ENCODE measurements at regions not wholly inside any gene's neighbourhood (a gene's known extent, or its start where the extent isn't known, plus 50 kb on each side); places are given as distances from the start of the nearest gene placed in this dataset.

DNA sequence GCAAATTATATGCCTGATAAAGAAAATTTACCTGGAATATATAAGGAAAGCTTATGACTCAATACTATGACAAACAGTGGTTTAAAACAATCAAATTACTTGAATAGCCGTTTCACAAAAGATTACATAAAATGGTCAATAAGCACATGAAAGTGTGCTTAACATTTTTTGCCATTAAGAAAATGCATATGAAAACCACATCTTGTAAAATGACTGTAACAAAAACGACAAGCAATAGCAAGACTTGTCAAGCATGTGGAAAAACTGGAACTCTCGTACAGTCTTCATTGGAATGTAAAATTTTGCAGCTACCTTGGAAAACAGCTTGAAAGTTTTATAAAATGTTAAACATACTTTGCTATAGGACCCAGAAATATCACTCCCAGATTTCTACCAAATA, 1110.3 kb downstream of the NAALADL2 start (continued):
- TF ChIP-seq ZNF746 (CRISPR knock-in tag; IDR thresholded peaks at IDR 0.05) (no peak), NFYC (CRISPR knock-in tag; IDR thresholded peaks at IDR 0.05) (no peak), RAD51 (IDR thresholded peaks at IDR 0.05; ENCODE audit: borderline replicate concordance) (no peak), ZNF615 (CRISPR knock-in tag; IDR thresholded peaks at IDR 0.05; ENCODE audit: borderline replicate concordance) (no peak), ZNF317 (CRISPR knock-in tag; IDR thresholded peaks at IDR 0.05) (no peak), ZNF431 (CRISPR knock-in tag; IDR thresholded peaks at IDR 0.05; ENCODE audit: borderline replicate concordance, low read depth) (no peak), ZSCAN31 (CRISPR knock-in tag; IDR thresholded peaks at IDR 0.05; ENCODE audit: low read depth) (no peak)

GRCh38 chr3:175965036-175965435, 1105.9 kb downstream of the NAALADL2 start:
- no peak overlapping the region for H3K27ac ChIP-seq (ENCODE audit: extremely low read length, insufficient read depth, low read length)
- no peak for DNase-seq (ENCODE audit: low spot score)
- no TSS peak for BruUV-seq (replicated peaks)
- WGBS (ENCODE audit: low lambda C conversion rate), result 0% methylated on average over 1 of the region's 1 CpG
- intact Hi-C loops (cut with micrococcal nuclease; ENCODE audit: unreplicated experiment), result no loop called here
- H3K27me3 ChIP-seq (ENCODE audit: control insufficient read depth in 1 of 2, insufficient read depth in 2 of 2, low read length in 2 of 2), result no peaks in the 10 kb centered on the region; a peak in 1 of 5 replicates
- H3K9ac ChIP-seq (ENCODE audit: insufficient read depth, low read depth, low read length), result no peak overlapping the region
- in situ Hi-C loops (cut with HindIII; ENCODE audit: extremely low pct_ligation_motif_present, low pct_unique_long_range_greater_than_20kb), result no loop called here
- ATAC-seq, result no peak
- no peaks in the 10 kb centered on the region for H4K20me1 ChIP-seq (ENCODE audit: insufficient read depth, low read length)
- no peak overlapping the region for H3K4me3 ChIP-seq (replicated peaks in 1 of 3; ENCODE audit: insufficient read depth in 1 of 3, low read depth in 2 of 3, low read length in 3 of 3)
- H3K79me2 ChIP-seq (ENCODE audit: insufficient read depth, low read length), result no peaks in the 10 kb centered on the region
- no peaks in the 10 kb centered on the region for H3K36me3 ChIP-seq (replicated peaks in 1 of 2; ENCODE audit: control insufficient read depth in 1 of 2, insufficient read depth in 2 of 2, low read length in 2 of 2)
- no peak for FAIRE-seq
- CTCF ChIA-PET (ENCODE audit: low intra/inter-chr PET ratio, low total read pairs), result no interaction called here
- no peak overlapping the region for H2AFZ ChIP-seq (ENCODE audit: low read length)
- H3K4me1 ChIP-seq (ENCODE audit: insufficient read depth, low read length), result no peaks in the 10 kb centered on the region
- no peak overlapping the region for H3K4me2 ChIP-seq (ENCODE audit: low read depth, low read length)
- POLR2A ChIA-PET, result no interaction called here
- peaks cover 77% of the 10 kb centered on the region for H3K9me3 ChIP-seq (ENCODE audit: low read length)
- TF ChIP-seq ZNF607 (CRISPR knock-in tag; IDR thresholded peaks at IDR 0.05; ENCODE audit: borderline replicate concordance) (no peak), TOE1 (CRISPR knock-in tag; IDR thresholded peaks at IDR 0.05) (no peak), NR2C2 (CRISPR knock-in tag; IDR thresholded peaks at IDR 0.05; ENCODE audit: borderline replicate concordance) (no peak), ZNF646 (CRISPR knock-in tag; IDR thresholded peaks at IDR 0.05) (no peak), ZSCAN22 (CRISPR knock-in tag; IDR thresholded peaks at IDR 0.05) (no peak), ZNF615 (CRISPR knock-in tag; IDR thresholded peaks at IDR 0.05; ENCODE audit: borderline replicate concordance) (no peak), ZNF446 (CRISPR knock-in tag; IDR thresholded peaks at IDR 0.05) (no peak), GPBP1L1 (CRISPR knock-in tag; IDR thresholded peaks at IDR 0.05) (no peak), SRY (CRISPR knock-in tag; IDR thresholded peaks at IDR 0.05) (no peak)
